ENCODE measurements at regions not wholly inside any gene's neighbourhood (a gene's known extent, or its start where the extent isn't known, plus 50 kb on each side); places are given as distances from the start of the nearest gene placed in this dataset.

DNA sequence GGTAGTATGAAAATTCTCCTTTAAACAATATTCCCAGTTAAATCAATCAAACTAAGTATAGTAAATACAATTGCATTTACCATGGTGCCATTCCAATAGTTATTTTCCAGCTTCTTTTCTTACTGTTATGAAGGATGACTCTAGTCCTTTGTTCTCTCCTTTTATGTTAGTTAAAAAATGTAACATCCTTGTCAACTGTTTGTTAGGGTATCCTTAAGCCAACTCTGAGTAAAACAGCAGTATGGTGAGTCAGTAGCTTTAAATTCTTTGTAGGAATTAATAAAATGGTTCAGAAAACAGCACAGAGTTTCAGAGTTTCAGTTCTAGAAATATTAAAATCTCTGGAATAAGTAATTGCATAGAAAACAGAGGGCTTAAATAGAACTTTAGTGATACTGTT lies 384.4 kb downstream of the MTRR start:
- TF ChIP-seq, protein P1, sequence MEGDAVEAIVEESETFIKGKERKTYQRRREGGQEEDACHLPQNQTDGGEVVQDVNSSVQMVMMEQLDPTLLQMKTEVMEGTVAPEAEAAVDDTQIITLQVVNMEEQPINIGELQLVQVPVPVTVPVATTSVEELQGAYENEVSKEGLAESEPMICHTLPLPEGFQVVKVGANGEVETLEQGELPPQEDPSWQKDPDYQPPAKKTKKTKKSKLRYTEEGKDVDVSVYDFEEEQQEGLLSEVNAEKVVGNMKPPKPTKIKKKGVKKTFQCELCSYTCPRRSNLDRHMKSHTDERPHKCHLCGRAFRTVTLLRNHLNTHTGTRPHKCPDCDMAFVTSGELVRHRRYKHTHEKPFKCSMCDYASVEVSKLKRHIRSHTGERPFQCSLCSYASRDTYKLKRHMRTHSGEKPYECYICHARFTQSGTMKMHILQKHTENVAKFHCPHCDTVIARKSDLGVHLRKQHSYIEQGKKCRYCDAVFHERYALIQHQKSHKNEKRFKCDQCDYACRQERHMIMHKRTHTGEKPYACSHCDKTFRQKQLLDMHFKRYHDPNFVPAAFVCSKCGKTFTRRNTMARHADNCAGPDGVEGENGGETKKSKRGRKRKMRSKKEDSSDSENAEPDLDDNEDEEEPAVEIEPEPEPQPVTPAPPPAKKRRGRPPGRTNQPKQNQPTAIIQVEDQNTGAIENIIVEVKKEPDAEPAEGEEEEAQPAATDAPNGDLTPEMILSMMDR (CRISPR knock-in tag; IDR thresholded peaks at IDR 0.05), result no peak
- TF ChIP-seq, protein P2, sequence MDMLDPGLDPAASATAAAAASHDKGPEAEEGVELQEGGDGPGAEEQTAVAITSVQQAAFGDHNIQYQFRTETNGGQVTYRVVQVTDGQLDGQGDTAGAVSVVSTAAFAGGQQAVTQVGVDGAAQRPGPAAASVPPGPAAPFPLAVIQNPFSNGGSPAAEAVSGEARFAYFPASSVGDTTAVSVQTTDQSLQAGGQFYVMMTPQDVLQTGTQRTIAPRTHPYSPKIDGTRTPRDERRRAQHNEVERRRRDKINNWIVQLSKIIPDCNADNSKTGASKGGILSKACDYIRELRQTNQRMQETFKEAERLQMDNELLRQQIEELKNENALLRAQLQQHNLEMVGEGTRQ (IDR thresholded peaks at IDR 0.05; ENCODE audit: low read depth, low read length), result no peak
- TF ChIP-seq, protein P2 (CRISPR knock-in tag; IDR thresholded peaks at IDR 0.05; ENCODE audit: borderline replicate concordance), result no peak
- TF ChIP-seq ZNF274 (CRISPR knock-in tag; IDR thresholded peaks at IDR 0.05), result no peak
- no peak for TF ChIP-seq GABPA (IDR thresholded peaks at IDR 0.05; ENCODE audit: low read depth, low read length)
- no peak for TF ChIP-seq GABPA (CRISPR knock-in tag; IDR thresholded peaks at IDR 0.05; ENCODE audit: low read depth)
- TF ChIP-seq ZNF644 (CRISPR knock-in tag; IDR thresholded peaks at IDR 0.05; ENCODE audit: low read depth), result no peak
- no peak for TF ChIP-seq ZFP36 (IDR thresholded peaks at IDR 0.05; ENCODE audit: borderline replicate concordance, low read depth, low read length, partially characterized antibody)
- TF ChIP-seq ZNF670 (CRISPR knock-in tag; IDR thresholded peaks at IDR 0.05; ENCODE audit: borderline replicate concordance), result no peak
- TF ChIP-seq SALL1 (CRISPR knock-in tag; IDR thresholded peaks at IDR 0.05), result no peak
- TF ChIP-seq PHF8 (CRISPR knock-in tag; IDR thresholded peaks at IDR 0.05), result no peak
